ENCODE measurements at regions not wholly inside any gene's neighbourhood (a gene's known extent, or its start where the extent isn't known, plus 50 kb on each side); places are given as distances from the start of the nearest gene placed in this dataset.
A peak's percentile ranks its signal among the peaks of the same experiment; 100 is the strongest.

DNA sequence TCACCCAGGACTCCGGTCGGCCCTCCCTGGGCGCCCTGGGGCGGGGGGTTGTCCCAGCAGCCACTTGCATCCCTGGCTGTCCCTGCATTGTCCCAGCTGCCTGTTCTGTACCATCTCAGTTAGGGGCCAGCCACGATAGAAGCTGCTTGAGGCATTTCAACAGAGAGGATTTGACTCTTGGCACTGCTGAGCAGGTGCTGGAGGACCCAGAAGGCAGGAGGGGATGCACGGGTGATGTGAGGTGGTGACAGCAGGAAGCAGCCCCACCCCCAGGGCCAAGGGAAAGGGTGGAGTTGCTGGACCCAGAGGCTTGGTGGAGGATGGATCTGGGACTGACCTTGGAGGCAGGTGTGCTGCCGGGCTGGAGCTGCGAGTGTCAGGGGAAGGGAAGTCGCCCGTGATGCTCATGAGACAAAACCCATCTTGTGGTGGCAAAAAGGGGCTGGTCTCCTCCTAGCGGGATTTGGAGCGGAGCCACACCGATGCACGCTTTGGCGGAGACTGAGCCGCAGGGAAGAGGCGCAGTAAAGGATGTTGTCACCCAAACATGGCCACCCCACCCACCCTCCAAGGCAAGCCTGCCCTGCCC, 188.0 kb upstream of the GSE1 start:
- Mint-ChIP-seq H3K4me1 (ENCODE audit: low read depth) (no peaks in the 10 kb centered on the region), H3K27ac (no peak overlapping the region), H3K9me3 (no peaks in the 10 kb centered on the region), H3K4me3 (no peak overlapping the region), H3K36me3 (ENCODE audit: insufficient read depth in 2 of 2) (no peaks in the 10 kb centered on the region), H3K27me3 (ENCODE audit: low read depth) (peaks cover 18% of the 10 kb centered on the region)
- DNase-seq (no peak), ATAC-seq (replicated peaks in 1 of 2) (no peak)

DNA sequence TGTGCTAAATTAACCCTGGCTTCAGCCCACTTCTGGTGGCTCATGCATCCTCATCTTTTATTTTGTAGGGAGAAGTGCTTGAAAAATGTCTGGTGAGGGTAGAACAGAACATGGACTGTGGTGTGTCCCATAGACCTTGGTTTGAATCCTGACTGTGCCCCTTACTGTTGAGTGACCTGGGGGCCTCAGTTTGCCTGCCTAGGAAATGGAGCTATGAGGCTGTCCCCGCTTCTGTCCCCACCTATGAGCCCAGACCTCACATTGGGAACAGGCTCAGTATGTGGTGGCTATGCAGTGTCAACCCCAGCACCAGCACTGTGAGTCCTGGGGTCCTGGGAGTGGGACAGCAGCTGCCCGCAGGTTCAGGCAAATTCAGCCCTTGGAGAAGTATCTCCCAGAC, 186.3 kb upstream of the GSE1 start:
- no peaks in the 10 kb centered on the region for H3K4me1 Mint-ChIP-seq (ENCODE audit: low read depth)
- H3K27ac Mint-ChIP-seq = no peak overlapping the region
- no peak for ATAC-seq (replicated peaks in 1 of 2)
- no peak overlapping the region for H3K4me3 Mint-ChIP-seq
- no peak for DNase-seq
- no peaks in the 10 kb centered on the region for H3K9me3 Mint-ChIP-seq
- H3K36me3 Mint-ChIP-seq (ENCODE audit: insufficient read depth in 2 of 2) = no peaks in the 10 kb centered on the region
- H3K27me3 Mint-ChIP-seq (ENCODE audit: low read depth) = peaks cover 18% of the 10 kb centered on the region

GRCh38 chr16:85428168-85428898, 184.8 kb upstream of the GSE1 start:
- Mint-ChIP-seq H3K9me3 (no peaks in the 10 kb centered on the region), H3K27me3 (ENCODE audit: low read depth) (peaks cover 18% of the 10 kb centered on the region), H3K36me3 (ENCODE audit: insufficient read depth in 2 of 2) (no peaks in the 10 kb centered on the region), H3K27ac (no peak overlapping the region), H3K4me3 (no peak overlapping the region), H3K4me1 (ENCODE audit: low read depth) (no peaks in the 10 kb centered on the region)
- peak; percentile 52 to 58 for ATAC-seq (replicated peaks in 1 of 2)
- DNase-seq = peak; percentile 42 to 52

- Mint-ChIP-seq H3K9me3 (no peaks in the 10 kb centered on the region), H3K36me3 (ENCODE audit: insufficient read depth in 2 of 2) (no peaks in the 10 kb centered on the region), H3K4me3 (no peak overlapping the region), H3K27ac (no peak overlapping the region), H3K27me3 (ENCODE audit: low read depth) (peaks cover 18% of the 10 kb centered on the region), H3K4me1 (ENCODE audit: low read depth) (no peaks in the 10 kb centered on the region)
- ATAC-seq (replicated peaks in 1 of 2) (no peak), DNase-seq (no peak)
Observed at GRCh38 chr16:85428899-85429775, 184.0 kb upstream of the GSE1 start.

DNA sequence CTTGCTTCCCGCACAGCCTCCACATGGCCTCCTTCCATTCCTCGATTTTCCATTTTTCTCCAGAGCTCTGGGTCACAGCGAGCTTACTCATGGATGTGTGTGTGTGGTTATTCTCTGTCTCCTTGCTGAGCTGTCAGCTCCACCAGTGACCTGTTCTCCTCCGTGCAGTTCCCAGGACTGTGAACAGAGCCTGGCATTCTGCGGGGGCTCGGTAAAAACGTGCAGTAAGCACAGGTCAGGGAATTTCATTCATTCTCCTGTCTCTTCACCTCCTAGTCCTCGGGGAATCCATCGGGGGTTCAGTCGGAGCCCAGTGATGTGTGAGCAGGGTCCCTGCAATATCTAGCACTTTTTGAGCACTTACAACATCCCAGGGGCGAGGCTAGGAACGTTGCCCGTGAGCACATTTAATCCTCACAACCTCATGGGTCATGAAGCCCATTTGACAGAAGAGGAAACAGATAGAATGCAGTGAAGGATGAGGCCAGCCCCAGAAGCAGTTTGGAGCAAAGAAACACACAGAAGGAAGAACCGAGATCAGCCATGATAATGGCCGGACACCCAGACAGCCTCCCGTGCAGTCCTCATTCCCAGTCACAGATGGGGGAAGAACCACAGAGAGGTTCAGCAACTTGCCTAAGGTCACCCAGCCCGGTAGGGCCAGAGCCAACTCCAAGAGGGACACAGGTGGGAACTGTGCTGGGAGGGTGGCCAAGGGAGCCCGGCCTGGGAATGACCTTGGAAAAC, 183.2 kb upstream of the GSE1 start:
- H3K27me3 Mint-ChIP-seq (ENCODE audit: low read depth) = peaks cover 18% of the 10 kb centered on the region
- no peak overlapping the region for H3K27ac Mint-ChIP-seq
- no peak for ATAC-seq (replicated peaks in 1 of 2)
- DNase-seq = no peak
- no peaks in the 10 kb centered on the region for H3K9me3 Mint-ChIP-seq
- H3K36me3 Mint-ChIP-seq (ENCODE audit: insufficient read depth in 2 of 2) = no peaks in the 10 kb centered on the region
- no peaks in the 10 kb centered on the region for H3K4me1 Mint-ChIP-seq (ENCODE audit: low read depth)
- no peak overlapping the region for H3K4me3 Mint-ChIP-seq

DNA sequence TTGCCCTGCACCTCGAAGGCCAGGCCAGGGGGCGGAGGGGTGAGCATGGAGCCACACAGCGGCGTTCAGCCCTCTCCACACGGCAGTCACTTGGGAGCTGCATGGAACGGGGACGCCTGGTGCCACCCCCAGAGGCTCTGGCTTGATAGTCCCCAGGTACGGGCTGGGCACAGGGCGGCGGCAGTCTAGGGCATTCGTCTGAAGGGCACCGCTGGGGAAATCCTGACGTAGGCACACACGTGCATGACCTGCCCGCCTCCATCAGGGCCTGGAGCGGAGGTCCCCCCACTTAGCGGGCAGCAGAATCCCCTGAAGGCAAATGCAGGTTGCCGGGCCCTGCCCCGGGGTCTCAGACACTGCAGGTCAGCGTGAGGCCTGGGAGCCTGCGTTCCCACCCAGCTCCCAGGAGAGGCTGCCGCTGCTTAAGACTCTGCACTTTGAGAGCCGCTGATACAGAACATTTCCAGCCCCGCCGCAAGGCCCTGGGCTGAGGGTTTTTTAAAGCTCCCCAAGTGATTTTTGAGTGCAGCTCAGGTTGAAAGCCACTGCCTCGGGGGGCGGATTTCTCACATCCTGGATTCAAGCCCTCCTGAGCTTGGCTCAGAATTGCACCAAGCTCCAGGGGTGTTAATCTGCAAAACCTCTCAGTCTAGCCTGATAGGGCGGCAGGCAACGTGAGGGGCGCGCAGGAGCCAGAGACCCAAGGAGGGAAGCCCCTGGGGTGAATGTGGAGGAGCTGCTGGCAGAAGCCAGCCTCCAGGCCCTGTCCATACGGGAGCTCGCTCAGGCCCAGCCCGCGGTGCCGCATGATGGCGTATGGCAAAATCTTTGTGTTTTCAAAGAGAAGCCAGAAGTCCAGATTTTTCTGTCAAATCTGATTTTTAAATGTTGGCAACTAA, 182.3 kb upstream of the GSE1 start:
- ATAC-seq (replicated peaks in 1 of 2) = no peak
- Mint-ChIP-seq H3K36me3 (ENCODE audit: insufficient read depth in 2 of 2) (no peaks in the 10 kb centered on the region), H3K27ac (no peak overlapping the region), H3K9me3 (no peaks in the 10 kb centered on the region), H3K27me3 (ENCODE audit: low read depth) (peaks cover 16% of the 10 kb centered on the region), H3K4me3 (no peak overlapping the region), H3K4me1 (ENCODE audit: low read depth) (no peaks in the 10 kb centered on the region)
- DNase-seq = no peak

- DNase-seq (no peak), ATAC-seq (replicated peaks in 1 of 2) (no peak)
- Mint-ChIP-seq H3K36me3 (ENCODE audit: insufficient read depth in 2 of 2) (no peaks in the 10 kb centered on the region), H3K4me3 (no peak overlapping the region), H3K4me1 (ENCODE audit: low read depth) (no peaks in the 10 kb centered on the region), H3K27me3 (ENCODE audit: low read depth) (peaks cover 8% of the 10 kb centered on the region), H3K27ac (no peak overlapping the region), H3K9me3 (no peaks in the 10 kb centered on the region)
Observed at GRCh38 chr16:85431431-85432124, 181.5 kb upstream of the GSE1 start.

DNA sequence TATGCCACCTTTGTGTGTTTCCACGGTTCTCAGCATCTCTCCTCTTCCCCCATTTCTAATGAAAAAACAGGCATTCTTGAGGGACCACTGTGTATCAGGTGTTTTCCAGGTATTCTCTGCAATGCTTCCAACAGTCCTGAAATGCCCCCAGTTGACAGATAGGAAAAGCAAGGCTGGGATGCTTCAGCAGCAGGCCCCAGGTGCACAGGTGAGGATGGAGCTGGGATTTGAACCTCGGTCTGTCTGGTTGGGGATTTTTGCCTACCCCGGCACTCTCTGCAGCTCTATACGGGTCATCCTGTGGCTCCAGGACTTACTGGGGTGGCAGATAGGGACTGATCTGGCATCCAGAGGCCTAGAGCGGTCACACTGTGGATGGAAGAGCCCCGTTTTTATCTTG, 180.5 kb upstream of the GSE1 start:
- Mint-ChIP-seq H3K27ac (no peak overlapping the region), H3K36me3 (ENCODE audit: insufficient read depth in 2 of 2) (no peaks in the 10 kb centered on the region), H3K4me3 (no peak overlapping the region), H3K27me3 (ENCODE audit: low read depth) (peaks cover 5% of the 10 kb centered on the region), H3K4me1 (ENCODE audit: low read depth) (no peaks in the 10 kb centered on the region), H3K9me3 (no peaks in the 10 kb centered on the region)
- DNase-seq = no peak
- no peak for ATAC-seq (replicated peaks in 1 of 2)

GRCh38 chr16:85433477-85433876, 179.6 kb upstream of the GSE1 start:
- no peaks in the 10 kb centered on the region for H3K9me3 Mint-ChIP-seq
- peaks cover 5% of the 10 kb centered on the region for H3K27me3 Mint-ChIP-seq (ENCODE audit: low read depth)
- H3K36me3 Mint-ChIP-seq (ENCODE audit: insufficient read depth in 2 of 2) = no peaks in the 10 kb centered on the region
- H3K4me1 Mint-ChIP-seq (ENCODE audit: low read depth) = no peaks in the 10 kb centered on the region
- H3K4me3 Mint-ChIP-seq = no peak overlapping the region
- H3K27ac Mint-ChIP-seq = no peak overlapping the region
- no peak for DNase-seq
- no peak for ATAC-seq (replicated peaks in 1 of 2)

DNA sequence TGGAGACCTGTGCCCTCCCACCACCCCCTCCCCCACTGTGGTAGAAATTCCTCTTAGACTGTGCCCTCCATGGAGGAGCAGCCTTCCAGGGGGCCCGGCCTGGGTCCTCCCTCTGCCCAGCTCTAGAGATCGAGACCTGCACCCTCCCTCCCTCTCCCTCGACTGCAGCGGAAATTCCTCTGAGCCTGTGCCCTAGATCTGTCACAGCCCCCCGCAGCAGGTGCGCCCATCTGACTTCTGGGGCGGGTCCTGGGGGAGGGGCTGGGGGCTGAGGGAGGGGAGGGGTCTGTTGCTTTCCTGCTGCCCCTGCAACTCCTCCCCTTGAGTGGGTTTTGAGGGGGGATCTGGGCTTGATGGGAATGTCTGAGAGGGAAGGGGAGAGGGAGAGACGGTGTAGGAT, 177.8 kb upstream of the GSE1 start:
- no peak overlapping the region for H3K27ac Mint-ChIP-seq
- no peak for DNase-seq
- H3K36me3 Mint-ChIP-seq (ENCODE audit: insufficient read depth in 2 of 2) = no peaks in the 10 kb centered on the region

GRCh38 chr16:85435700-85436099, 177.4 kb upstream of the GSE1 start:
- Mint-ChIP-seq H3K9me3 (no peaks in the 10 kb centered on the region), H3K27me3 (ENCODE audit: low read depth) (no peaks in the 10 kb centered on the region), H3K4me1 (ENCODE audit: low read depth) (no peaks in the 10 kb centered on the region), H3K27ac (no peak overlapping the region), H3K36me3 (ENCODE audit: insufficient read depth in 2 of 2) (no peaks in the 10 kb centered on the region), H3K4me3 (no peak overlapping the region)
- no peak for DNase-seq
- no peak for ATAC-seq (replicated peaks in 1 of 2)

More for the DNA sequence above, 177.8 kb upstream of the GSE1 start:
- Mint-ChIP-seq H3K27me3 (ENCODE audit: low read depth) (no peaks in the 10 kb centered on the region), H3K4me1 (ENCODE audit: low read depth) (no peaks in the 10 kb centered on the region), H3K9me3 (no peaks in the 10 kb centered on the region), H3K4me3 (no peak overlapping the region)
- ATAC-seq (replicated peaks in 1 of 2) = no peak

GRCh38 chr16:85436207-85436606, 176.9 kb upstream of the GSE1 start:
- Mint-ChIP-seq H3K27me3 (ENCODE audit: low read depth) (no peaks in the 10 kb centered on the region), H3K27ac (no peak overlapping the region), H3K4me1 (ENCODE audit: low read depth) (no peaks in the 10 kb centered on the region), H3K9me3 (no peaks in the 10 kb centered on the region), H3K4me3 (no peak overlapping the region), H3K36me3 (ENCODE audit: insufficient read depth in 2 of 2) (no peaks in the 10 kb centered on the region)
- DNase-seq (no peak), ATAC-seq (replicated peaks in 1 of 2) (no peak)

Measured in activated T-cell treated with anti-CD3 and anti-CD28 coated beads, Interleukin-2, amount 50 U/mL, for 72 hours (primary cell).